DOHH2 (cell line): ENCODE measurements at regions not wholly inside any gene's neighbourhood (a gene's known extent, or its start where the extent isn't known, plus 50 kb on each side); places are given as distances from the start of the nearest gene placed in this dataset.

ENCODE experiments used
- H3F3A ChIP-seq: fragments of 200-600 bp; sonication (generic), shearing (Covaris generic); 2 replicates; pipeline ENCODE4 v1.6.0; 2016; ENCODE audit warnings: antibody characterized with exemption, mild to moderate bottlenecking; ENCODE audit not compliant: control insufficient read depth, insufficient read depth
- H3K27ac ChIP-seq: fragments of 200-600 bp; sonication (generic); 2 replicates; pipeline ENCODE4 v1.5.1; 2014; ENCODE audit warnings: low read depth, mild to moderate bottlenecking, low read length, moderate library complexity
- H3K27me3 ChIP-seq: fragments of 200-600 bp; sonication (generic); 2 replicates; pipeline ENCODE4 v1.6.1; 2014; ENCODE audit warnings: mild to moderate bottlenecking, low read length, mixed read lengths; ENCODE audit not compliant: control insufficient read depth
- H3K36me3 ChIP-seq: fragments of 200-600 bp; sonication (generic); 2 replicates; pipeline ENCODE4 v1.6.1; 2014; ENCODE audit warnings: mild to moderate bottlenecking, low read length, moderate library complexity, mixed read lengths; ENCODE audit not compliant: control insufficient read depth
- H3K4me1 ChIP-seq: fragments of 200-600 bp; sonication (generic); 2 replicates; pipeline ENCODE4 v1.6.1; 2014; ENCODE audit warnings: mild to moderate bottlenecking, low read length, mixed read lengths; ENCODE audit not compliant: control insufficient read depth
- H3K4me2 ChIP-seq: fragments of 200-600 bp; sonication (generic); 2 replicates; pipeline ENCODE4 v1.6.0; 2014; ENCODE audit warnings: mild to moderate bottlenecking, low read length, moderate library complexity
- H3K4me3 ChIP-seq: fragments of 200-600 bp; sonication (generic); 2 replicates; pipeline ENCODE4 v1.5.1; 2014; ENCODE audit warnings: mild to moderate bottlenecking, low read length, mixed read lengths
- H3K79me2 ChIP-seq: fragments of 200-600 bp; sonication (generic); 2 replicates; pipeline ENCODE4 v1.6.1; 2014; ENCODE audit warnings: mild to moderate bottlenecking, low read length, mixed read lengths; ENCODE audit not compliant: control insufficient read depth
- H3K9me2 ChIP-seq: fragments of 200-600 bp; sonication (generic); replicated peaks from 2 replicates; pipeline ENCODE4 v1.6.1; 2014; ENCODE audit warnings: mild to moderate bottlenecking, low read length, mixed read lengths; ENCODE audit not compliant: control insufficient read depth
- H3K9me3 ChIP-seq: fragments of 200-600 bp; sonication (generic); 2 replicates; pipeline ENCODE4 v1.6.1; 2014; ENCODE audit warnings: antibody characterized with exemption, low read length, mixed read lengths; ENCODE audit not compliant: control insufficient read depth, insufficient read depth
- H4K20me1 ChIP-seq: fragments of 200-600 bp; sonication (generic); 2 replicates; pipeline ENCODE4 v1.6.0; 2014; ENCODE audit warnings: low read depth, mild to moderate bottlenecking, antibody characterized with exemption, low read length, moderate library complexity; ENCODE audit not compliant: control insufficient read depth, insufficient read depth
- CTCF ChIP-seq: fragments of 200-600 bp; sonication (generic); IDR thresholded peaks from one replicate; pipeline ENCODE4 v1.5.1; 2014; ENCODE audit warnings: antibody characterized with exemption, mild to moderate bottlenecking, low read depth, low read length; ENCODE audit not compliant: poor library complexity, severe bottlenecking
- EZH2phosphoT487 ChIP-seq: fragments of 200-600 bp; sonication (generic); IDR thresholded peaks from 2 replicates; pipeline ENCODE4 v1.6.1; 2017; ENCODE audit warnings: borderline replicate concordance, mild to moderate bottlenecking, antibody characterized with exemption, low read length, moderate library complexity, mixed read lengths

- H3K79me2 ChIP-seq, result no peaks in the 10 kb centered on the region
- no peak overlapping the region for H3K4me2 ChIP-seq
- no peaks in the 10 kb centered on the region for H3K36me3 ChIP-seq
- H3K27me3 ChIP-seq, result no peaks in the 10 kb centered on the region
- TF ChIP-seq EZH2phosphoT487 (no peak), CTCF (no peak)
- no peaks in the 10 kb centered on the region for H3K9me3 ChIP-seq
- H3K9me2 ChIP-seq, result no peaks in the 10 kb centered on the region
- no peaks in the 10 kb centered on the region for H3F3A ChIP-seq
- H3K4me1 ChIP-seq, result no peaks in the 10 kb centered on the region
- H3K27ac ChIP-seq, result no peak overlapping the region
- no peaks in the 10 kb centered on the region for H4K20me1 ChIP-seq
- H3K4me3 ChIP-seq, result no peak overlapping the region
Measured at GRCh38 chr5:145158730-145159129, 676.4 kb downstream of the PRELID2 start.

DNA sequence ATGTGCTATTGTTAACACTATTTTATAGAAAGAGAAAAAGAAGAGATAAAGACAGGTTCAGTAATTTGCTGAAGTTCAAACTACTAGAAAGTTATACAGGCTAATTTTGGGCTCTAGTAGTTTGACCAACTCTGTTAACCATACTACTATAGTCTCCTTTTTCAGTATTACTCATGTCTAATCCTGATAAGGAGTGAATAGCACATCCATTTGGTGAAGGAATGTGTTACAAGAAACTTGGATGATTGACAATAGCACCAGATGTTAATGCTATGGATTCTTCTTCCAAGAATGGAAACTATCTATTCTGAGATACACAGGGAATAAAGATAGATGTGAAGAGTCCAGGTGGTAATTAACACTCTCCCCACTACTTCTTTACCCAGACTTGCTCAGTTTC is 677.3 kb downstream of the PRELID2 start:
- H3K4me3 ChIP-seq, result no peak overlapping the region
- no peaks in the 10 kb centered on the region for H3K4me1 ChIP-seq
- no peaks in the 10 kb centered on the region for H3K27me3 ChIP-seq
- no peaks in the 10 kb centered on the region for H3K79me2 ChIP-seq
- H3K9me2 ChIP-seq, result no peaks in the 10 kb centered on the region
- H3K36me3 ChIP-seq, result no peaks in the 10 kb centered on the region
- no peaks in the 10 kb centered on the region for H4K20me1 ChIP-seq
- TF ChIP-seq EZH2phosphoT487 (no peak), CTCF (no peak)
- H3K4me2 ChIP-seq, result no peak overlapping the region
- no peak overlapping the region for H3K27ac ChIP-seq
- H3F3A ChIP-seq, result no peaks in the 10 kb centered on the region
- no peaks in the 10 kb centered on the region for H3K9me3 ChIP-seq

DNA sequence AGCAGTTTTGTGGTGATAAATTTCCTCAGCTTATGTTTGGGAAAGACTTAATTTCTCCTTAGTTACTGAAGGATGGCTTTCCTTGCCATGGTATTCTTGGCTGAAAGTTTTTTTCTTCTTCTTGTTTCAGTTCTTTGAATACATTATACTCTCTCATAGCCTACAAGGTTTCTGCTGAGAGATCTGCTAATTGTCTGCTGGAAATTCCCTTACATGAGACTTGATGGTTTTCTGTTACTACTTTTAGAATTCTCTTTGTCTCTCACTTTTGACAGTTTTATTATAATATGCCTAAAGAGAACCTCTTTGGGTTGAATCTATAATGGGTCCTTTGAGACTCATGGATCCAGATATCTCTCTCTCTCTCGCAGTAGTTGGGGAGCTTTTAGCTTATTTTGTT is 693.6 kb downstream of the PRELID2 start:
- no peaks in the 10 kb centered on the region for H3K36me3 ChIP-seq
- no peaks in the 10 kb centered on the region for H3K79me2 ChIP-seq
- H4K20me1 ChIP-seq, result no peaks in the 10 kb centered on the region
- no peaks in the 10 kb centered on the region for H3K4me1 ChIP-seq
- no peaks in the 10 kb centered on the region for H3K9me2 ChIP-seq
- no peaks in the 10 kb centered on the region for H3K27me3 ChIP-seq
- H3K9me3 ChIP-seq, result no peaks in the 10 kb centered on the region
- no peak overlapping the region for H3K27ac ChIP-seq
- H3K4me2 ChIP-seq, result no peak overlapping the region
- no peaks in the 10 kb centered on the region for H3F3A ChIP-seq
- no peak for TF ChIP-seq EZH2phosphoT487
- TF ChIP-seq CTCF, result no peak
- no peak overlapping the region for H3K4me3 ChIP-seq

GRCh38 chr5:145130996-145131395 is 704.1 kb downstream of the PRELID2 start:
- Histone ChIP-seq H3K9me2 (no peaks in the 10 kb centered on the region; the same call in 1 of the 2 replicates), H3K4me2 (no peak overlapping the region), H3K79me2 (no peaks in the 10 kb centered on the region), H3K4me3 (no peak overlapping the region), H3K9me3 (no peaks in the 10 kb centered on the region), H3K36me3 (no peaks in the 10 kb centered on the region), H3K27me3 (no peaks in the 10 kb centered on the region), H3F3A (no peaks in the 10 kb centered on the region), H3K4me1 (no peaks in the 10 kb centered on the region), H3K27ac (no peak overlapping the region), H4K20me1 (no peaks in the 10 kb centered on the region)
- TF ChIP-seq CTCF (no peak), EZH2phosphoT487 (no peak)
